Right renal pelvis (tissue), 4 donors: ENCODE measurements at regions not wholly inside any gene's neighbourhood (a gene's known extent, or its start where the extent isn't known, plus 50 kb on each side); places are given as distances from the start of the nearest gene placed in this dataset.

Source experiments
- DNase-seq, 4 donors: peaks; one replicate each; pipeline ENCODE4 v3.0.0-alpha.2; 2013; ENCODE audit warnings: low read depth in 4 of 4, low spot score in 3 of 4, missing footprints in 1 of 4

DNA sequence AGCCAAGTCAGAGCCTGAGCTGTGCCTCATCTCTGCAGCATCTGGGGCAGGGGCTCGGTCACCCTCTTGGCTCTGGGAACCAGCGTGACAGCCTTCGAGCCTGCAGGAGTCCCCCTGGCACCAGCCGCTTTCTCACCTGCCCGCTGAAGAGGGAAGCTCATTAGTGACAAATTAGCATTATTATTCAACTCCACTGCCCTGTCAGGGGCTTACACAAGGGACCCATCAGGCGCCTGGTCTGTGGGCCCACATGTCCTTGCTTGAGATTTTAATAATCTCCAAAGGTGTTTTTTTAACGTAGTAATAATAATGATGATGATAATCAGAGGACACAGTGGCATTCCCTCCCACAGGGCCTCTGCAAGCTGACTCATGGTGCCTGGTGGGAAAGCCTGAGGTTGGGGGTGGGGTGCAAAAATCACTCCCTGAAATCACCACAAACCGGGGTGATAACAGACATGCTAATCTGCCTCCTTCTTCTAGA, 98.1 kb upstream of the IGSF21 start:
- no peak for DNase-seq

DNA sequence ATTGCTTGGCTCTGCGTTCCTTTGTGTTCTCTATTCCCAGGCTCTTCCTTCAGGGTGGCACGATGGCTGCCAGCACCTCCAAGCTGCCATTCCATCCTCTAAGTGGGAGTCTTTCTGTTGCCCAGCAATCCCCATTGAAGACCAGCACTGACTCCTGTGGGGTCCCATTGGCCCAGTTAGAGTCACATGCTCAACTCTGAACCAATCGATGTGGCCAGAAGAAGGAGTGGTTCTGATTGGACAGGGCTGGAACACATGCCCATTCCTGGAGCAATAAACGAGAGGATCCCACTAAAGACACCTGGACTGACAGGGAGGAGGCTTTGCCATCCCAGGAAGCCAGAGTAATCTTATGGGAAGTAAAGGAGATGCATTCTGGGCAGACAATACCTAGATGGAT, 97.2 kb upstream of the IGSF21 start:
- no peak for DNase-seq

DNA sequence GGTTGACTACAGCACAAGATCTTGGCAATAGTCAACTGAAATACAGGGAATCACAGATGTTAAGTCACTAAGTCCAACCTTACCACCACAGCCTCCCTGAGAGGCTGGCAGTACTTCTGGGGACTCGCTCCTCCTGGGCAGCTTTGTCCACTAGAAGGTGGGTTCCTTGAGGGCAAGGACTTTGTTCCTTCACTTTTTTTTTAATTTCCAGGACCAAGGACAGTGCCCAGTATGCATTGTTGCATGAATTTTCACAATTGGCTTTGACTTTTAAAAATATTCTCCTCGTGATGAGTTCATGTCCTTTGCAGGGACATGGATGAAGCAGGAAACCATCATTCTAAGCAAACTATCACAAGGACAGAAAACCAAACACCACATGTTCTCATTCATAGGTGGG, 96.7 kb upstream of the IGSF21 start:
- peak in 3 of 4 donors; percentile 3 to 22 (median 4) for DNase-seq

DNA sequence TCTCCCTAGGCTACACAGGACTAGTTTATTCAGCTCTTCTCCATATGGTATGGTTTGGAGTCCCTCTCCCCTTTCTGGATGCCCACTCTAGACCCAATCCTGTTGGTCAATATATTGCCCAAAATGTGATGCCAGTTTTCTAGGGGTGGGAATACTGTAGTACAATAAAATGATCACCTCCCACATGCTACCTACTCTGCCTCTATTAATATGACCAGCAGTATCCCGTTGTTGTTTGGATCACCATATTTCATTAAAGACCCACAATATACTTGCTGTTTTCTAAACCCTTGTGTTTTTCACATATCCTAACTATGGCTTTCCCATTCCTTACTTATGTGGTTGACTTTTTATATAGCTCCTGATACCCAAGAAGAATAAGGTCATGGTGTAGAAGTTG, 95.9 kb upstream of the IGSF21 start:
- no peak for DNase-seq

DNA sequence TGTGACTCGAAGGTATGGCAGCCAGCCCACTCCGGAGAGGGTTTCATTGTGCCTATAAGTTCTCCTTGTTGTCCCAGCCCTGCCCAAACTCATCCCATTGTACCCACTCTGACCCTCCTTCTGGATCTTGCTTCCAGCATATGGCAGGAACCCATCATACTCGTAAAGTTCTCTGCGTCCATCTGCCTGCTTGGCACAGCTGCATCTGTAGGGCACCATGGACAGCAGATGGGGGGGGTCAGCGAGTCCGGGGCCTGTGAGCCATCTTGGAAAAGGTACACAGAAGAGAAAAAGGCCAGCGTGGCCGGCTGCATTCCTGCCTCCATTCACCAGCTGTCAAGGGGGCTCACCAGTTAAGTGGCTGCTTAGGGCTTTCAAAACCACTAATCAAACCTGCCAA, 94.9 kb upstream of the IGSF21 start:
- no peak for DNase-seq

DNA sequence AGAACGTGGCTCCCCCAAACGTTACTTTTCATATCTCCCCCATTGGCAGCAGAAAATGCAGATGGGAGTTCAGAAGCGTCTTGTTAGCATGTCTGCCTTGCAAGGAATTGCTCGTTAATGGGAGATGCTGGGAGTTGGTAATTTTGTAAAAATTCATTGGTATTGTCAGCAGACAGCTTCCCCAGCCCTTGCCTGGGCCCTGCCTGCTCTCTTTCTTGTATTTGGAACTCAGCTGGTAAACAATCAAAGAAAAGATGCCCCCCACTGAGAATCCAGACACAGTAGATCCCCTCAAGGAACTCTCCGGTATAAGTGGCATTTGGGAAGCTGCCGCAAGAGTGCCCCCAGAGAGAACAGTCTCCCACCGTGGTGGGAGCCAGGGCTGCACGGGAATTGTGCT, 94.4 kb upstream of the IGSF21 start:
- DNase-seq, result no peak

DNA sequence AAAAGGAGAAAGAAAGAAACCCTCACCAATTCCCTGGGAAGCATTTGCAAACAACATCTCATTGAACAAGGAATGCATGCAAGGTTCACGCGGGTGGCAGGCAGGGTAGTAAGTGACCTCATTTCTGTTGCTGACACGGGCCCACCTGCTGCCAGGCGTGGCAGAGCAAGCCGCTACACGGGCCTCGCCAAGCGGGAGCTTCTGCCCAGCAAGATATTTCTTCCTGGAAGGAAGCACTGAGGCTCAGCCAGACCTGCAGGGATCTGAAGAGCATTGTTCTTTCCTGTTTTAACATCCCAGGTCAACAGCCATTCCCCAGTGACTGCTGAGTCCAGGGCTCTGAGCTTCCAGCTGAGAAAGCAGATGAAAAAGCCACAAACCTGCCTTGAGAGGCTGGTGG, 91.9 kb upstream of the IGSF21 start:
- DNase-seq, result no peak

DNA sequence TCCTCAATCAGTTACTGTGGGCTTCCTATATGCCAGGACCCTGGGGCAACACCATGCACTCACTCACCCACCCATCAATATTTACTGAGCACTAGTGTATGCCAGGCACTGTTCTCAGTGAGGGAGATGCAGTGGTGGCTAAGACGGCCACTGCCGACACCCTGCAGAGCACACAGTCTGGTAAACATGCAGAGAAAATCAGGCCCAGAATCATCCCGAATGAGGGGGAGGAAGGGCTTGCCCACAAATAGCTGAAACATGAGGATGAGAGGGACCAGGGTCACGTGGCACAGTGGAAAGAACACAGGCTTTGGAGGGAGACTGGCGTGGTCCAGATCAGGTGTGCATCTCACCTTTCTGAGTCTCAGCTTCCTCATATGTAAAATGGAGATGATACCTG, 89.2 kb upstream of the IGSF21 start:
- DNase-seq, result no peak

DNA sequence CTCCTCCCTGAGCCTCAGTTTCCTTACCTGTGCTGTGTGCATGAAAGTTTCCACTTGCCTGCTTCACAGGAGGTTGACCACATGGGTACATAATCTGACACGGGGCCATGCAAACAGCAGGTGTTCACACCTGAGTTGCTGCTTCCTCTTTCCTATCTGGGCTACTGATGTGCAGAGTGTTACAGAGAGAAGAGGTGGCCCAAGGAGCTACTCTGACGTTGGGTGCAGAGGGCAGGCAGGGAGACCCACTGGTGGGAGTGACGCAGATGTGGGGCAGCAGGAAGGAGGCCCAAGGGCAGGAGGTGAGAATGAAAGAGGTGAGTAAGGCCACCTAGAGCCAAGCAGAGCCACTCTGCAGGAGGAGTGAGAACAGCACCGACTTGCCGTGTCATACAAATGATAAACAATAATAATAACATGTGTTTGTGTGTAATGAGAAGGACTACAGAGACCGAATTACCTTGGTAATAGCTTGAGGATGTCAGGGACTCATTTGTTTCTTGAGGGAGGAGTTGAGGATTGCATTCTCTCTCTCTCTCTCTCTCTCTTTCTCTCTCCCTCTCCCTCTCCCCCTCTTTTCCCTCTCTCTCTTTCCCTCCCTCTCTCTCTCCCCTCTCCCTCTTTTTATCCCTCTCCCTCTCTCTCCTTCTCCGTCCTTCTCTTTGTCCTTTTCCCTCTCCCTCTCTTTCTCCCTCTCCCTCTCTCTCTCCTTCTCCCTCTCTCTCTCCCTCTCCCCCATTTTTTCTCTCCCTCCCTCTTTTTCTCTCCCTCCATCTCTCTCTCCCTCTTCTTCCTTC, 87.4 kb upstream of the IGSF21 start:
- no peak for DNase-seq

DNA sequence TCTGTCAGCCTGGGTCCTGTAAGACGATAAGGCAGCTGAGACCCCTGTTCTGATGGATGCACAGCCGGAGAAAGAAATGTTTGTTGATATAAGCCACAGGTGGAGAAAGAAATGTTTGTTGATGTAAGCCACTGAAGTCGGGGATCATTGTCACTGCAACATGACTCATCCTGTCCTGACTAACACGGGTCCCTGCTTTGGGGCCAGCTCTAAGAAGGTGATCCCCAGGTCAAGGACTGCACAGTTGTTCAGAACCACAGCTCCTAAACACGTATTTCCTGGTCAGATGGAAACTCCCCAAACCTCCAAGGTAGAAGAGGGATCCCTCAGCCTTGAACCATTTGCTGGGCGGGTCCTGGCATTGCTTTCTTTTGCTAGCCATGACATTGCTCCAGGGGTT, 86.4 kb upstream of the IGSF21 start:
- DNase-seq, result no peak

DNA sequence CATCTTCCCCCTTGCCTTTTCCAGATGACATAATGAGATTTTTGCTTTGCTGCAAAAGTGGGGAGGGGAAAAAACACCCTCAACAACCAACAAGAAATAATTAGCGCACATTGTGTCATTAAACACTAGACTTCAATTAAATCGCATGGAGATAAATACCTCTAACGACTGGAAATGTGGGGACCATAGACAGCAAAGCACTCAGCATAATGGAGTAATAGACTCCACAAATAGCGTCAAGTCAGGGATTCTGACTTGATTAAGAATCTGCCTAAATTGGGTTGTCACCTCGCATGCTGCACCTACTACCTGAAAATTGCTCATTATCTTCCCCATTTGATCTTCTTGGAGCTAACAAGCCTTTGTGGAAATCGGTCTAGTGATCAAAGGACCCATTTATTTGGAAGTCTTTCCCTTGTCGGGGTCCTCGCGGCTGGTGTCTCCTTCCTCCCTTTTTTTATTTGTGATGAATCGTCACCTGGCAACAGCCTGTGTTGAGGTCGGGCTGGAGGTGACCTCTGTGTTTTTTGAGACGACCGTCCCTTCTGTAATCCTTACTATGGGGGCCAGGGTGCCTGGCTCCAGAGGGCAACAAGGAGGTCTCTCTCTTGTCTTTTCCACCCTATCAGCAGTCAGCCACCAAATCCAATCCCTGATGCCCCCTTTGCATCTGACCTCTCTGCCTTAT, 75.3 kb upstream of the IGSF21 start:
- DNase-seq, result no peak

DNA sequence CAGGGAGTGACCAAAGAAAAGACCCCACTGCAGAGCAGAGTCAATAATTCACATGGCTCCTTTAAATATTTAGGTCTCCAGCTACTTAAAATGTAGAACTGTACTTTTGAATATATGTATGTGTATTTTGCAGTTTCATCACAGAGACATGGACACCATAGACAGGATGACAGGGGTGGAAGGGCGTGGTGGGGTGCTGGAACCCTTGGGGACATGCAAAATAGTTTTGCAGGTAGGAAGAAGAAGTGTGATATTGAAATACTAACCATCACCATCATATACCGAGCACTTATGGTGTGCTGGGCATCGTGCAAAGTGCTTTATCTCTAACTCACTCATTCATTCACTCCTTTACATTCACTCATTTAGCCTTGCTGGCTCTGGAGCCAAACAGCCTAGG, 72.5 kb upstream of the IGSF21 start:
- no peak for DNase-seq

DNA sequence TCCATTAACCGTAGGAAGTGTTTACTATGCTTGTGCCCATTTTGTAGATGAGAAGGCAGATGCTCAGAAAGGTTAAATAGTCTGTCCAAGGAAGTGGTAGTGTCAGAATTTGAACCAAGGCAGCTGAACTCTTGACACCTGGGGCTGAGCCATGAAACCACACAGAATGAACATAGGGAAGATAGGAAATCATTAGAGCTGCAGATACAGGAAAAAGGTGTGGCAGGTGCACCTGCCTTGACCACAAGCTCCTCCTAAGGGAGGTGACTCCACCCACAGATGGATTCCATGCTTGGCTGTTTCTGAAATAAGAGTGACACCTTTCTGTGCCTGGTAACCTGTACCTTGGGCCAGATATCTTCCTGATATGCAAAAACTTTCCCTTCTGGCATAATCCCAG, 69.9 kb upstream of the IGSF21 start:
- DNase-seq, result no peak

DNA sequence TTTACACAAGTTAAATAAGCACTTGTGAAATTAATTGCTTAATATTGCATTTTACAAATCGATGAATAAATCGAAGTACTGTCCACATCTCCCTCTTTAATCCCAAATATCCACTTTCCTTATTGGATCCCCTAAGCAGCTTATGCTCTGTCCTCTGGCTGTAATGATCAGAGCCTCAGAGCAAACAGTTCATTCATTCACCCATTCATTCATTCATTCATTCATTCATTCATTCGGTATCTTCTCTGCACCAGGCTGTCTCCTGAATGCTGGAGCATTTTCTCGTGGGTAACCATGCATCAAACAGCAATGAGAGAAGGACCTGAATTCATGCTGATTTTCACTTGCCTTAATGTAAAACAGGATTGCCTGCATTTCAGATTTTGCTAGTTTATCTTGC, 69.5 kb upstream of the IGSF21 start:
- no peak for DNase-seq

DNA sequence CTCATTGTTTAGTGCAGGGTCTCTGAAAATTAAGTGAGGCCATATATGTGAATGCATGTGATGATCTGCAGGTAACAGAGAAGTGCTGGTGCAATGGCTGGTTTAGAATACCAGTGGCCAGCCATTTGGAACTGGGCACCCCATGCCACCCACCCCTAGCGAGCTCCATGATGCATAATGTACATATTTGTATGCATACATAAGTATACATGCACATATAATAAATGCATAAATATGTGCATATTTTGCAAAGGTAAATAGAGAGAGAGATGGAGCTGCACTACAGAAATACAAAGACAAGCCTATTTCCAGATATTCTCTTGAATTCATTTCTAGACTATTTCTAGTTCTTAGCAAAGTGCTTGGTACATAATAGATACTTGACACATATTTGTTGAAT, 68.5 kb upstream of the IGSF21 start:
- no peak for DNase-seq

DNA sequence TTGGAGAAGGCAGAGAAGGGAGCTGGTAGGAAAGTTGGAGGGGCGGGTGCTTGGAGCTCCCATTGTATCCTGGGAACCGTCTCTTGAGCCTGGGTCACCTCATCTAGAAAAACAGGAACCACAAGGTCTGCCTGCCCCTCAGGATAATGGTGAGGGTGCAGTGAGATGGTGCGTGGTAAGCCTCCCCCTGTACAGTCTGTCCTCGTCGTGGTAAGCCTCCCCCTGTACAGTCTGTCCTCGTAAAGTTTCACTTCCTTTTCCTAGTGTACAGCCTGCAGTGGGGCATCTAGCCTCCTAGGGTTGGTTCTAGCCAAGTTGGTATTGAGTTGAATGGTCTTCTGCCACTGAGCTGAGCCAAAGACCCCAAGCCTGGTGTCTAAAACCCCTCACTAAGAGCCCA, 66.5 kb upstream of the IGSF21 start:
- no peak for DNase-seq

DNA sequence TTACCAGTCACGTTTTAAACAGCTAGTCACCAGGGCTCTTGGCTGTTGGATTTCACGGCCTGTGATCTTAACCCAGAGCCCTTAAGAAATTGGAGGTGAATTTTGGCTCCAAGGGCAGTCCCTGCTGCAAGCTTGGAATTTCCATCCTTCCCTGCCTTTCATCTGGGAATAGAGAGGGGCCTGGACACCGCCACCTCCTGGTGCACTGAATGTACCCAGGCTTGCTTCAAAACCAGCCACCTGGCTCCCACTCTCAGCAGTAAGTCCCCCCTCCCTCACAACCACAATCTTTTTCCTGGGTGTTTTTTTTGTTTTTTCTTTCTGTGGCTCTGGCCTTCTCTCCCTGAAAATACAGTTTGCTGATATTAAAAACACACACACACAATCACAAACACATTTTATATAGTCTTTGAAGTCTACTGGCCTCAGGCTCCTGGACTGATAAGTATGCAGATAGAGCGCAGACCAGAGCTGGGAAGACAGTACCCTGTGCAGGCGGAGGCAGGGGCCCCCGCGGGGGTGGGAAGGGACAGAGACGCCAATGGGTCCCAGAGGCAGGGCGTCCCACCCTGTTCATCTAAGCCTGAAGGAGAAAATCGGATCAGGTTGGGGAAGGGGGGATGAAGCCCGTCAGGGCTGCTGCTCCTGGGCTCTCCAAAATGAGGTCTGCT, 65.8 kb upstream of the IGSF21 start:
- no peak for DNase-seq

DNA sequence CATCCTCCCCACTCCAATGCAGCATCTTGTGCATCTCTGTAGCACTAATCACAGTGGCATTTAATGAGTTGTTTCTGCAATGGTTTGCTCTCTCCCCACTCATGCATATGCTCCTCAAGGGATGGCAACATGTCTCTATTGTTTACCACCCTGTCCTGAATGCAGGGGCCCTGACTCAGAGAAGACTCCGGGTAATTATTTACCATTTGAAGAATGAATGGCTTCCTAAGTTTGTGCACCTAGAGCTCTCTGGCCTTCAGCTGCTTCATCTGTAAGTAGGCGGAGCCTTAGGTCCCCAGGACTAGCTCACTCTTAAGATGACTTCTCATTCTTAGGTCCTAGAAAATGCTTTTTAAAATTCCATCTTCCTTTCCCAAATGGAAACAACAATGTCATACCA, 63.7 kb upstream of the IGSF21 start:
- no peak for DNase-seq

DNA sequence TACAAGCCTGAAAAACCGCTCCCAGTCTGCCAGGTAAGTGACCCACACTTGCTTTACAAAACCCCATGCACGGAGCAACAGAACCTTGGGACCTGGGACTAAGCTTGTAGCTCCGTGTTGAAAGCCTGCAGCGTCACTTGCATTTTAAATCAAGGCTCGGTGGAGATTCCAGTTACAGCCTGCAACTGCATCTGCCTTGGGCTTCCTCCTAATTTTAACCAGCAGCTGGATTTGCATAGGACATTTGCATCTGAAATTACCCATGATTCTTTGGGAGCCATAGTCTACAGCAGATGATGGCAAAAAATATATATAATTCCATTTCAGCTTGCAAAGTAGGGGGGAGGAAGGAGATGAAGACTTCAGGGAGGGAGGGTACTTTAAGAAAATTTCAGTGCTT, 62.4 kb upstream of the IGSF21 start:
- DNase-seq, result no peak

DNA sequence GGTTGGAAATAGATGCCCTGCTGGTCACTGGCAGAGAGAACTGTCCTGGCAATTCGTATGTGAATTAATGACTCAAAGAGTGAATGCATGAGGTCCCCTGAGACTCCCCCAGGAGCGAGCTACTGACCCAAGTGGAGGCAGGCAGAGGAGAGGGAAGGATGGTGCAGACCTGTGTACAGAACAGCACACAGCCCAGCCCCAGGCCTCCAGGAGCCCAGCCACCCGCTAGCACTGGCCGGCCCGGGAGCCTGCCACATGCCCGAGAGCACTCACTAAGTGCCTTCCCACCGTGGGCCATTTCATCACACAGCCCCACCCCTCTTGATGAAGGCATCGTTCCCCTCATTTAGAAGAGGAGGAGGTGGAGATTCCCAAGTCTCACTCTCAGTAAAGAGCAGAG, 62.0 kb upstream of the IGSF21 start:
- DNase-seq, result no peak

DNA sequence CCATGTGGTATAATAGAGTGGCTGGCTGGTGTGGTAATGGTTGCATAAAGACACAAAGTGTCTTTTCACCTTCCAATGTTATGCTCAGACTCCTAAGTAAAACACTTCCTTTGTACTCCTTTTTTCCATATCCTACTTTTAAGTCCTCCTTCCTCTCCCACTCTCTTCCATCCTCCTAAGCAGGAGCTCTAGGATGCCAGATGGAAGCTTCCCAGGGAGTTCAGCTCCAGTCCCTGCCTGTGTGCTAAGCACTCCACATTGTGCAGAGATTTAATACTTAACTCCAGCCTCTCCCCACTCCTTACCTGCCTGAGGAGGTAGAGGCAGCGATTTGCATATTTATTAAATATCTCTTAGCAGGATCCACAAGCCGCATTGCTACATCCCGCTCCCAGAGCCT, 60.5 kb upstream of the IGSF21 start:
- no peak for DNase-seq

DNA sequence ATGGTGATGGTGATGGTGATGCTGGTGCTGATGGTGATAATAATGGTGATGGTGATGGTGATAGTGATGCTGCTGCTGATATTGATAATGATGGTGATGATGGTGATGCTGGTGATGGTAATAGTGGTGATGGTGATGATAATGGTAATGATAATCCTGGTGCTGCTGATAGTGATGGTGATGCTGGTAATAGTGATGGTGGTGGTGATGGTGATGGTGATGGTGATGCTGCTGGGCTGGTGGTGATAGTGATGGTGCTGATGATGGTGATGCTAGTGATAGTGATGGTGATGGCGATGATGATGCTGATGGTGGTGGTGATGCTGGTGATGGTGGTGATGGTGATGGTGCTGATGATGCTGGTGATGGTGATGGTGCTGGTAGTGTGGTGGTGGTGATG, 58.4 kb upstream of the IGSF21 start:
- no peak for DNase-seq
